HK-2 (cell line): ENCODE measurements at regions not wholly inside any gene's neighbourhood (a gene's known extent, or its start where the extent isn't known, plus 50 kb on each side); places are given as distances from the start of the nearest gene placed in this dataset.
"Not testable (repeated sequence)": the region's sequence is repeated elsewhere in the genome, so short reads cannot be mapped to it uniquely, and the experiment has no call there.

Experiments
- DNase-seq: peaks from one replicate; pipeline ENCODE4 v3.0.0-alpha.2; 2018; ENCODE audit not compliant: unreplicated experiment

- no peak for DNase-seq
Measured at GRCh38 chr15:24835301-24835700, 119.5 kb upstream of the SNRPN start.

DNA sequence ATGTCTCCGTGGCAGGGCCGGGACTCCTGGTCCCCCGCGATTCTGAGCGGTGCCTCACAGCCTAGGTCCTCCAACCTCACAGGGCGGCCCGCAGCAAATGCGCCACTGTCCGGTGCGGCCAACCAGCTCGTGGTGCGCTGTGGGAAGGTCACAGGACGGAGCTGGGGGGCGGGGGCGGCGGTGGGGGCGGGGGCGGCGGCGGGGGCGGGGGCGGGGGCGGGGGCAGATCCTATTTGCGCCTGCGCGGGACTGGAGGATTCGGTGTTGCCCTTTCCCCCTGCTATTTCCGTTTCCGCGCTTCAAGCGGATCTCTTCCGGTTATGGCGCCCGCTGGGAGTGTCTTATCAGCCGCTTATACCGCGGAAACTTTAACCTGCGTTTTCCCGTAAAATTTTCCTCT lies 106.7 kb upstream of the SNRPN start:
- no peak for DNase-seq

DNA sequence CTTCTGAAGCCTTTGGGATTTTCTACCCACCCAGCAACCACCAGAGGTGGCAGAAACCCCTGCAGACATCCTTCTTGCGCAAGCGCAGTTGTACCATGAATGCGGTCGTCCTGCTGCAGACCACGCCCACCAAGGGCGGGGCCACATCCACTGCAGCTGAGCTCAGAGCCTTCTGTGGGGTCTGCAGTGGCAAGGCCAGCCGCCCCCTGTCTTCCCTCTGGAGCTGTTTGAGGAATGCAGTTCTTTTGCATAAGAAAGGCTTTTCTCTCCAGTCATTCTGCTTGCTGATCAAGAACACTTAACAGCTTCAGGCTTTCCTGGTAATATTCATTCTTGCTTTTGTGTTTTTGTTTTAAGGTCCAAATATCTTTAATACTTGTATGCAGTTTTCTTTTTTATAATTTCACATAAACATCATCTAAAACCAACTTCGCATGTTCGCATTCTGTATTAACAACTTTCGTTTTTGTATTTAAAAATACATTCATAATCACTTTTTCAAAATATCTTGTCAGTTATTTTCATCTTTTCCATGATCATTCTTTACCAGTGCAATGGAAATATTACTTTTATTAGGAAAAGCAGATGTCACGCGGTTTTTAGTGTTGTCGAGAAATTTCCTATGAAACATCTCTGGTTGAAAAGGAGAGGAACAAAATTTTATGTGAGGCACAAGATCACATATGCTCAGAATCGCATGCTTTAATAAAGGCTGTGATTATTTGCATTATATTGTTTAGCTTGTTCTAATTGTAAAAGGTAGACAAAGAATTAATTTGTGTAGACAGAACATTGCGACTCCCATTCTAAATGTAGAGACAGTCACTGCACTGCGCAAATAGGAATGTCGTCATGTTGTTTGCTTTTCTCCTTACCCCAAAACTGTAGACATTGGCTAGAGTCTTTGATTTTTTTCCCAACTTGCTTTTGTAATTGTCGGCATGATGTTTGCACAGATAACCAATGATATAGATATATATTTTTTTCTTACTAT lies 98.1 kb upstream of the SNRPN start:
- DNase-seq, result no peak

- no peak for DNase-seq
Measured at GRCh38 chr15:24857763-24858162, 97.0 kb upstream of the SNRPN start.

GRCh38 chr15:24858183-24858582 lies 96.6 kb upstream of the SNRPN start:
- not testable (repeated sequence) for DNase-seq

- DNase-seq, result no peak
Measured at GRCh38 chr15:24858737-24859601, 95.8 kb upstream of the SNRPN start.

- DNase-seq, result no peak
Measured at GRCh38 chr15:24861014-24861690, 93.6 kb upstream of the SNRPN start.

DNA sequence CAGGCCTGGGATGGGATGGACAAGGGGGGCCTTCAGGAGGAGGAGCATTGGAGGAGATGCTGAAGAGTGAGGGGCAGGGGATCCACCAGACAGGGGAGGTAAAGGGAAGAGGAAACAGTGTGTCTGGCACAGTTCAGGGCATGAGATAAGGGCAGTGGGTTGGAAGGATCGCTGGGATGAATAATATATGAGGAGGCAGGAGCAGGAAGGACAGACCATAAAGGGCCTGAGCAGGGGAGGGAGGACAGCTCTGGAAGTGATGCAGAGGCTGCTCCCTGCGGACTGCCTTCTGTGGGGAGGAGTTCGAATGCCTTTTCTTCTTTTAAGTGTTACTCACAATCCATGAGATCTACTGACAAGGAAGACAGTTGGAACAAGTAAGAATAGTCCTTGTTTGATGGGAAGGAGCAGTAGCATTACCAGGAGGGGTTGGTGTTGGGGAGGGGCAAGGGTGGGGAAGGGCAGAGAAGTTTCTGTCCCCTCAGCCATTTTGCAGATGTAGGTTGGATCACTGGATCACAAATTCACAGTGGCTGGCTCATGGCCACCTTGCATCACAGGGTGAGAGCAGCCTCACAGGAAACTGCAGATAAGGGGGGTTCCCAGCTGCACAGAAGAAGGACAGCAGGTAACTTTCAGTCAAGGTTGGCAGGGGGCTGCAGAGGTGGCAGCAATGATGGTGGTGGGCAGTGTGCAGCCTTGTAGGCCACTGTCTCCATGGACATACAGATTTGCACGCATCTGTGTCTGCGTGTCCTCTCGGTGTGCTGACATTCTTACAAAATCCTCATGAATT lies 91.9 kb upstream of the SNRPN start:
- no peak for DNase-seq

DNA sequence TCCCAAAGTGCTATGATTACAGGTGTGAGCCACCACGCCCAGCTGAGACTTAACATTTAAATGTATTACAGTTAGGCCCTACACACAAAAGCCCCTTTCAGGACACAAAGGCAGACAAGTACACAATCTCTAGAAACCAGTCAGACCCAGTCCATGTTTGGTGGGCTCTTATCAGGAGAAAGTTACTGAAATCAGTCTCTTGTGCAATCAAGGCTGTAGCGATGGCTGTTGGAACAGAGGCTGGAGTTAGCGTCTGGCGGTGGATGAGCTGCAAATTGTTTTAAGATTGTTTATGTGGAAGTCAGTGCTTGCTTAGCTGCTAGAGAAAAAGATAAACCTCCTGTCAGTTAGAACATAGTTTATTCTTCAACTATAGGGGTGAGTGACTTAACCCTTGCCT lies 89.5 kb upstream of the SNRPN start:
- no peak for DNase-seq

- no peak for DNase-seq
Measured at GRCh38 chr15:24877174-24877573, 77.6 kb upstream of the SNRPN start.

- DNase-seq, result no peak
Measured at GRCh38 chr15:24878153-24878552, 76.6 kb upstream of the SNRPN start.

DNA sequence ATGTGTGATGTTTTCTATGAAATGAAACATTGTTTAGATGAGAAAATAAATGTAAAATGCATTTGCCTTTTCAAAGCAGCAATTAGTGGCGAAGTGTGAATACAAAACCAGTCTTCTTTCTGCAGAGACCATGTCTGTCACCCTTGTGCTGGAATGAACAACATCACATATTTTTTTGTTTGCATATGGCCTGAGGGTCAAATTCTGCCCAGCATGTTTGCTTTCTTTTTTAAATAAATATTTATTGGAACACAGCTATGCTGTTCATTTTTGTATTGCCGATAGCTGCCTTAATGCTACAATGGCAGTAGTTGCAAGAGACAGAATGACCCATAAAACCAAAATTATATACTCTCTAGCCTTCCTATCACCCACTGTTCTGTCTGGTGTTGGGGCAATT lies 75.3 kb upstream of the SNRPN start:
- DNase-seq, result no peak

GRCh38 chr15:24880663-24881062 lies 74.1 kb upstream of the SNRPN start:
- DNase-seq, result no peak

GRCh38 chr15:24886538-24886937 lies 68.2 kb upstream of the SNRPN start:
- DNase-seq, result no peak

GRCh38 chr15:24898715-24899272 lies 56.0 kb upstream of the SNRPN start:
- DNase-seq, result no peak

DNA sequence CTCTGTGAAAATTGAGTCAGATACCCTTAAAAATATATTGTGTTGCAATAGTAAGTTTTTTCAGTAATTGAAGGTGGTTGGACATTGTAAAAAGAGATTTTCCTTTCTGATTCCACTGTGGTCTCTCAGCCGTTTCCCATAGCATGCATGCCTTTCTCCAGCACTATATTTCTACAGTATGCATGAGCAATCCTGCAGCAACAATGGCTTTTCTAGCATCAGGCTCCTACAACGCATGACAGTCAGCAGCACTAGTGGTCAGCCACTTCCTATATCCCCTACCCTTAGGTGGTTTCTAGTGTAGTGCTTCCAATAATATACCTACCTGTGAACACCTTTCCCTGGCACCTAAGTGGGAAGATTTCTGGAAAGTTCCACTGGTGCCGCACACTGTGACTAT lies 55.4 kb upstream of the SNRPN start:
- no peak for DNase-seq

- DNase-seq, result no peak
Measured at GRCh38 chr15:24899795-24900194, 55.0 kb upstream of the SNRPN start.

DNA sequence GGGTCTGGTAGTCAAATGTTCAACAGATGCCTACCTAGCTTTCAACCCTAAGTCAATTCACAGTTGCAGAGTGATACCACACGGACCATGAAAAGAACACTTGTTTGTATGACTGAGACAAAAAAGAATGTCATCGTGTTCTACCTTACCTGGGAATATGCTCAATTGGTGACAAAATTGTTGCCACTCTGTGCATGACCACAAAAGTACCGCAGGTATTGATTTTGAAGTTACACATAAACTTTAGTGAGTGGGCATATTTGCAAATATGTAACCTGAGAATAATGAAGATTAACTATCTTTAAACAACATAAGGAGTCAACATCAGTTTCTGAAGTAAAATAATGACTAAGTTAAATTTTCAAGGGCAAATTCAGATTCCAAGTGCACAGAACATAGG lies 53.4 kb upstream of the SNRPN start:
- no peak for DNase-seq
